Common myeloid progenitor, CD34-positive (primary cell): ENCODE measurements at regions not wholly inside any gene's neighbourhood (a gene's known extent, or its start where the extent isn't known, plus 50 kb on each side); places are given as distances from the start of the nearest gene placed in this dataset.

ENCODE experiments used
- CTCF ChIA-PET: fragments of 350-600 bp; sonication (Branson Sonifier 250); formaldehyde crosslinking; loops from one replicate; lab custom pipeline; 2021; ENCODE audit warnings: antibody characterized with exemption; lab: Charles Lee
- POLR2A ChIA-PET: fragments of 350-600 bp; sonication (Branson Sonifier 250); formaldehyde crosslinking; loops from one replicate; lab custom pipeline; 2021; ENCODE audit warnings: antibody characterized with exemption; lab: Charles Lee
- DNase-seq, 3 donors: peaks; one replicate each; pipeline versions ENCODE4 v3.0.0 to v3.0.0-alpha.2; 2013
- H3K27ac ChIP-seq, 2 experiments: 1 replicate in 1 of 2; 2 replicates in 1 of 2; pipeline ENCODE4 v1.7.0; 2013; ENCODE audit warnings: inconsistent platforms in 2 of 2, low read length in 2 of 2, mild to moderate bottlenecking in 2 of 2, low read depth in 1 of 2, moderate library complexity in 1 of 2; ENCODE audit not compliant: severe bottlenecking in 2 of 2, insufficient read depth in 1 of 2, poor library complexity in 1 of 2
- H3K27me3 ChIP-seq, 5 experiments: replicated peaks in 2 of 5; 1 replicate in 3 of 5; 2 replicates in 2 of 5; pipeline versions ENCODE4 v1.6.1 to v1.7.0; 2013; ENCODE audit warnings: low read length in 4 of 5, mild to moderate bottlenecking in 2 of 5, moderate library complexity in 2 of 5, inconsistent platforms in 1 of 5; ENCODE audit not compliant: insufficient read depth in 5 of 5, control insufficient read depth in 4 of 5
- H3K36me3 ChIP-seq, 4 experiments: 1 replicate in 2 of 4; 2 replicates in 2 of 4; pipeline versions ENCODE4 v1.6.1 to v1.7.0; 2013; ENCODE audit warnings: low read length in 3 of 4, control low read depth in 1 of 4, mild to moderate bottlenecking in 1 of 4; ENCODE audit not compliant: control insufficient read depth in 4 of 4, insufficient read depth in 4 of 4
- H3K4me1 ChIP-seq, 4 experiments: 1 replicate in 3 of 4; 2 replicates in 1 of 4; pipeline versions ENCODE4 v1.6.1 to v1.7.1; 2013; ENCODE audit warnings: low read length in 3 of 4, mild to moderate bottlenecking in 3 of 4, control low read depth in 1 of 4, inconsistent platforms in 1 of 4, moderate library complexity in 1 of 4; ENCODE audit not compliant: control insufficient read depth in 4 of 4, insufficient read depth in 4 of 4; ENCODE audit errors: control extremely low read depth in 1 of 4
- H3K4me3 ChIP-seq, 7 experiments: 1 replicate in 4 of 7; 2 replicates in 3 of 7; pipeline versions ENCODE4 v1.5.1 to v1.7.0; 2013; ENCODE audit warnings: mild to moderate bottlenecking in 7 of 7, low read length in 6 of 7, moderate library complexity in 6 of 7, inconsistent platforms in 2 of 7, low read depth in 2 of 7, control low read depth in 1 of 7; ENCODE audit not compliant: insufficient read depth in 4 of 7, control insufficient read depth in 1 of 7; ENCODE audit errors: extremely low read depth in 1 of 7
- H3K9me3 ChIP-seq, 5 experiments: 1 replicate in 4 of 5; 2 replicates in 1 of 5; pipeline versions ENCODE4 v1.6.1 to v1.7.1; 2013; ENCODE audit warnings: low read length in 4 of 5, mild to moderate bottlenecking in 2 of 5, inconsistent platforms in 1 of 5, low read depth in 1 of 5, moderate library complexity in 1 of 5; ENCODE audit not compliant: control insufficient read depth in 4 of 5, insufficient read depth in 2 of 5; ENCODE audit errors: control extremely low read depth in 1 of 5
- WGBS: methylation state at CpG from one replicate; pipeline ENCODE4 v1.1.5; 2013; ENCODE audit not compliant: insufficient coverage; 5-methylcytosine and 5-hydroxymethylcytosine counted together

- no peak for DNase-seq
- no peaks in the 10 kb centered on the region for H3K4me1 ChIP-seq
- no peak overlapping the region for H3K4me3 ChIP-seq
- H3K36me3 ChIP-seq, result no peaks in the 10 kb centered on the region
- POLR2A ChIA-PET, result no interaction called here
- H3K27ac ChIP-seq, result no peak overlapping the region
- CTCF ChIA-PET, result no interaction called here
- no CpG with 5 or more reads among the region's 2 CpGs for WGBS
- peaks cover 0 to 2% (median 0%) of the 10 kb centered on the region in 5 experiments for H3K27me3 ChIP-seq
- H3K9me3 ChIP-seq, result no peaks in the 10 kb centered on the region
Measured at GRCh38 chr5:107228226-107228625, 442.5 kb downstream of the EFNA5 start.

GRCh38 chr5:107224272-107224671, 446.5 kb downstream of the EFNA5 start:
- no peak overlapping the region for H3K4me3 ChIP-seq
- CTCF ChIA-PET, result no interaction called here

GRCh38 chr5:107223066-107223465, 447.7 kb downstream of the EFNA5 start:
- 100% methylated on average over 1 of the region's 2 CpGs for WGBS
- CTCF ChIA-PET, result no interaction called here
- H3K36me3 ChIP-seq, result no peaks in the 10 kb centered on the region

More at GRCh38 chr5:107224272-107224671, 446.5 kb downstream of the EFNA5 start:
- POLR2A ChIA-PET, result no interaction called here
- no peaks in the 10 kb centered on the region for H3K4me1 ChIP-seq
- H3K36me3 ChIP-seq, result no peaks in the 10 kb centered on the region
- no CpG with 5 or more reads among the region's 1 CpG for WGBS
- peaks cover 0 to 2% (median 0%) of the 10 kb centered on the region in 5 experiments for H3K27me3 ChIP-seq
- no peak for DNase-seq
- H3K9me3 ChIP-seq, result no peaks in the 10 kb centered on the region
- no peak overlapping the region for H3K27ac ChIP-seq

GRCh38 chr5:107219993-107220392, 450.7 kb downstream of the EFNA5 start:
- Histone ChIP-seq H3K9me3 (no peaks in the 10 kb centered on the region), H3K36me3 (no peaks in the 10 kb centered on the region), H3K4me1 (peaks cover 0 to 2% (median 0%) of the 10 kb centered on the region in 4 experiments), H3K4me3 (no peak overlapping the region), H3K27ac (no peak overlapping the region), H3K27me3 (no peaks in the 10 kb centered on the region)
- no CpG with 5 or more reads among the region's 1 CpG for WGBS
- ChIA-PET CTCF (no interaction called here), POLR2A (no interaction called here)
- no peak for DNase-seq

More at GRCh38 chr5:107223066-107223465, 447.7 kb downstream of the EFNA5 start:
- H3K9me3 ChIP-seq, result no peaks in the 10 kb centered on the region
- no peaks in the 10 kb centered on the region for H3K4me1 ChIP-seq
- peaks cover 0 to 2% (median 0%) of the 10 kb centered on the region in 5 experiments for H3K27me3 ChIP-seq
- H3K27ac ChIP-seq, result no peak overlapping the region
- POLR2A ChIA-PET, result no interaction called here
- no peak overlapping the region for H3K4me3 ChIP-seq
- no peak for DNase-seq

- WGBS, result no CpG with 5 or more reads among the region's 1 CpG
- Histone ChIP-seq H3K27me3 (no peaks in the 10 kb centered on the region), H3K4me3 (no peak overlapping the region), H3K9me3 (no peaks in the 10 kb centered on the region), H3K36me3 (no peaks in the 10 kb centered on the region), H3K27ac (no peak overlapping the region), H3K4me1 (peaks cover 0 to 2% (median 0%) of the 10 kb centered on the region in 4 experiments)
- ChIA-PET CTCF (no interaction called here), POLR2A (no interaction called here)
- DNase-seq, result no peak
Measured at GRCh38 chr5:107218457-107219193, 452.1 kb downstream of the EFNA5 start.

- ChIA-PET CTCF (no interaction called here), POLR2A (no interaction called here)
- no peak overlapping the region for H3K4me3 ChIP-seq
- no peak overlapping the region for H3K27ac ChIP-seq
- no peaks in the 10 kb centered on the region for H3K9me3 ChIP-seq
- no peak for DNase-seq
- H3K36me3 ChIP-seq, result no peaks in the 10 kb centered on the region
- peaks cover 0 to 2% (median 0%) of the 10 kb centered on the region in 4 experiments for H3K4me1 ChIP-seq
- H3K27me3 ChIP-seq, result no peaks in the 10 kb centered on the region
- 87% methylated on average over 3 of the region's 3 CpGs for WGBS
Measured at GRCh38 chr5:107217721-107218130, 453.0 kb downstream of the EFNA5 start.

- no peak overlapping the region for H3K27ac ChIP-seq
- ChIA-PET POLR2A (no interaction called here), CTCF (no interaction called here)
- 88% methylated on average over 4 of the region's 5 CpGs for WGBS
- H3K9me3 ChIP-seq, result no peaks in the 10 kb centered on the region
- no peaks in the 10 kb centered on the region for H3K27me3 ChIP-seq
- no peaks in the 10 kb centered on the region for H3K36me3 ChIP-seq
- H3K4me1 ChIP-seq, result peaks cover 0 to 2% (median 0%) of the 10 kb centered on the region in 4 experiments
- H3K4me3 ChIP-seq, result no peak overlapping the region
- no peak for DNase-seq
Measured at GRCh38 chr5:107216587-107216986, 454.1 kb downstream of the EFNA5 start.
